LNCaP clone FGC (cell line): ENCODE measurements at regions not wholly inside any gene's neighbourhood (a gene's known extent, or its start where the extent isn't known, plus 50 kb on each side); places are given as distances from the start of the nearest gene placed in this dataset.

ENCODE experiments used
- DNase-seq: peaks from one replicate; pipeline ENCODE4 v3.0.0-alpha.2; 2011; ENCODE audit warnings: low read depth
- H3K4me3 ChIP-seq: 2 replicates; pipeline ENCODE4 v1.5.1; 2011; ENCODE audit warnings: mild to moderate bottlenecking, low read depth, low read length, control low read depth
- TF ChIP-seq, protein P1 (sequence below): IDR thresholded peaks from 2 replicates; pipeline ENCODE4 v1.5.1; 2012; ENCODE audit warnings: mild to moderate bottlenecking; ENCODE audit not compliant: control insufficient read depth, insufficient read depth; ENCODE audit errors: extremely low read depth

DNA sequence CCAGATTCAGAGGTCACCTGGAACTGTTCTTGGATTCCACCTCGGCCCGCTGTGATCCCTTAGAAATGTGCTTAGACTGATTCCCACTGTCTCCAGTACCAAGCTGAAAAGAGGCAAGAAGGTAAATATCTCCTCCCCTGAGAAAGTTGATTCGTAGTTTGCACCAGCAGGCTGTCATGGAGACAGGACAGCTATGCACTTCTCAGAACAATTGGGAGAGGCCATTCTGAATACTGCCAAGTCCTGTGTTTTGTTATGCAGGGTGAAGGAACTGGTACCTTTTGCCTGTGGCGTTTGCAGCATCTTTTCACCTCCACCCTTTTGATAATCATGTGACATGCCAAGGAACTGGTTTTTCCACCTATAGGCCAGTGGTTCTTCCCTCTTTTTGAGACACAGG is 58.2 kb upstream of the RNGTT start:
- H3K4me3 ChIP-seq: no peak overlapping the region
- TF ChIP-seq, protein P1, sequence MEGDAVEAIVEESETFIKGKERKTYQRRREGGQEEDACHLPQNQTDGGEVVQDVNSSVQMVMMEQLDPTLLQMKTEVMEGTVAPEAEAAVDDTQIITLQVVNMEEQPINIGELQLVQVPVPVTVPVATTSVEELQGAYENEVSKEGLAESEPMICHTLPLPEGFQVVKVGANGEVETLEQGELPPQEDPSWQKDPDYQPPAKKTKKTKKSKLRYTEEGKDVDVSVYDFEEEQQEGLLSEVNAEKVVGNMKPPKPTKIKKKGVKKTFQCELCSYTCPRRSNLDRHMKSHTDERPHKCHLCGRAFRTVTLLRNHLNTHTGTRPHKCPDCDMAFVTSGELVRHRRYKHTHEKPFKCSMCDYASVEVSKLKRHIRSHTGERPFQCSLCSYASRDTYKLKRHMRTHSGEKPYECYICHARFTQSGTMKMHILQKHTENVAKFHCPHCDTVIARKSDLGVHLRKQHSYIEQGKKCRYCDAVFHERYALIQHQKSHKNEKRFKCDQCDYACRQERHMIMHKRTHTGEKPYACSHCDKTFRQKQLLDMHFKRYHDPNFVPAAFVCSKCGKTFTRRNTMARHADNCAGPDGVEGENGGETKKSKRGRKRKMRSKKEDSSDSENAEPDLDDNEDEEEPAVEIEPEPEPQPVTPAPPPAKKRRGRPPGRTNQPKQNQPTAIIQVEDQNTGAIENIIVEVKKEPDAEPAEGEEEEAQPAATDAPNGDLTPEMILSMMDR: no peak
- DNase-seq: no peak

DNA sequence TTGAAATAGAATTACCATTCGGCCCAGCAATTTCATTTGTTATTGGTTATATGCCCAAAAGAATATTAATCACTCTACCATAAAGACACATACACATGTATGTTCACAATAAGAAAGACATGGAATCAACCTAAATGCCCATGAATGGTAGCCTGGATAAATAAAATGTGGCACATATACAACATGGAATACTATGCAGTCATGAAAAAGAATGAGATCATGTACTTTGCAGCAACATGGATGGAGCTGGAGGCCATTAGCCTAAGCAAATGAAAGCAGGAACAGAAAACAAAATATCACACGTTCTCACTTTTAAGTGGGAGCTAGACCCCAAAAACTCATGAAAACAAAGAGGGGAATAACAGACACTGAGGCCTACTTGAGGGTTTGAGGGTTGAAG is 52.6 kb upstream of the RNGTT start:
- DNase-seq: no peak
- TF ChIP-seq, protein P1: no peak
- H3K4me3 ChIP-seq: no peak overlapping the region

DNA sequence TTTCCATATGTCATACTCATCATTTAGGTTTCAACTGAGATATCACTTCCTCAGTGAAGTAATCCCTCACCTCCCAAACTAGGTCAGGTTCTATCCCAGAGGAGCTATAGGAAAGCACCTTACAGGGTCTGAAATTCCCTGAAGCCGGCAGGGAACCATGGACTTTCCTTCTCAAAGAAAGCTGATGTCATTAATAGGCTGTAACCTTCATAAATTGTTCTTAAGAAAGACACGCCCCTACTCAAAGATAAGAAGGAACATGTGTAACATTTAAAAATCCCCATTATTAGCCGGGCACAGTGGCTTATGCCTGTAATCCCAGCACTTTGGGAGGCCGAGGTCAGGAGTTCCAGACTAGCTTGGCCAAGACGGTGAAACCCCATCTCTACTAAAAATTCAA is 50.0 kb upstream of the RNGTT start:
- no peak for DNase-seq
- H3K4me3 ChIP-seq: no peak overlapping the region
- TF ChIP-seq, protein P1: no peak
